ENCODE measurements at regions not wholly inside any gene's neighbourhood (a gene's known extent, or its start where the extent isn't known, plus 50 kb on each side); places are given as distances from the start of the nearest gene placed in this dataset.

DNA sequence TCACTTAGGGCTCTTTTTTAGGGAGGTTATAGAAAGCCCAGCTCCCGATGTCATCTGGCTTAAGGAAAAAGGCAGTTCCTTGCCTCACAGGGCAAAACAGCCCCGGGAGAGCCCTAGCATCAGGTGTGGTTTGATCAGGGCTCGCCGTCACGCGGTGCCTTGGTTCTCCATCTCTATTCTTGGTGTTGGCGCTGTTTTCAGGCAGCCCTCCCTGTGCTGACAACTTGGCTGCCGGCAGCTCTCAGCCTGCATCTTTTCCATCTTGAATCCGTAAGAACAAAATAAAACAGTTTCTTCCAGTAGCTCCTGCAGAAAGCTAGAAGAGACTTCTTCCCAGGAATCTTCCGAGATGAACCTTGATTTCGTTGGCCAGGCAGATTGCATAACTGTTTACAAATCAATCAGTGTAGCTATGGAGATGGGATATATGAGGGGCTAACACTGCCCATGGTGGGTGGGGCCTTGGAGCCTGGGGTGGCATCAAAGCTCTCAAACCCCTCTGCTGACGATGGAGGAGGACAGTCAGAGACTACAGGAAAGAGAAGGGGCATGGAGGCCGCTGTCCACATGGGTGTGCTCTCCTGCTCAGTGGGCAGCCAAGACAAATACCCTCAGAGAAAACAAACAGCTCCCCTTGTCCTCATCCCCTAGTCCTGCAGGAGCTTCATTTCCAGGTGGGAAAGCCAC is 370.7 kb upstream of the C1orf174 start:
- Histone ChIP-seq H2BK15ac (ENCODE audit: low read depth, low read length) (no peak overlapping the region), H2BK20ac (ENCODE audit: low read depth, low read length) (no peak overlapping the region), H3K9ac (ENCODE audit: low read depth, low read length) (no peak overlapping the region), H3K4me1 (ENCODE audit: control insufficient read depth, insufficient read depth, low read length) (no peaks in the 10 kb centered on the region), H3K27ac (ENCODE audit: insufficient read depth, low read length) (no peak overlapping the region), H3K79me1 (ENCODE audit: low read depth in 1 of 2, low read length in 2 of 2) (no peaks in the 10 kb centered on the region), H3K9me3 (ENCODE audit: control insufficient read depth, insufficient read depth, low read length) (peaks cover 46% of the 10 kb centered on the region), H3K4me3 (ENCODE audit: insufficient read depth, low read depth, low read length) (no peak overlapping the region), H3K56ac (ENCODE audit: extremely low read depth, insufficient read depth, low read length) (no peak overlapping the region), H3K4me2 (ENCODE audit: low read depth, low read length) (no peak overlapping the region), H3K14ac (replicated peaks; ENCODE audit: low read depth, low read length) (no peak overlapping the region), H4K5ac (ENCODE audit: low read depth, low read length) (no peak overlapping the region), H3K36me3 (ENCODE audit: control insufficient read depth, insufficient read depth, low read length) (no peaks in the 10 kb centered on the region), H2AK5ac (ENCODE audit: low read depth, low read length) (no peak overlapping the region), H4K91ac (ENCODE audit: insufficient read depth, low read depth, low read length) (no peak overlapping the region), H2BK120ac (ENCODE audit: low read depth, low read length) (no peak overlapping the region), H3K18ac (ENCODE audit: low read depth, low read length) (no peak overlapping the region), H3K9me1 (ENCODE audit: insufficient read depth, low read length) (no peaks in the 10 kb centered on the region), H2BK5ac (ENCODE audit: low read depth, low read length, poor library complexity, severe bottlenecking) (no peak overlapping the region), H4K8ac (ENCODE audit: low read depth in 2 of 2, low read length in 2 of 2) (no peak overlapping the region), H2AFZ (replicated peaks; ENCODE audit: low read length, poor library complexity) (no peak overlapping the region), H2AK9ac (replicated peaks; ENCODE audit: low read depth, low read length, poor library complexity) (no peak overlapping the region), H3K27me3 (ENCODE audit: control insufficient read depth, insufficient read depth, low read length) (no peaks in the 10 kb centered on the region), H3K4ac (ENCODE audit: low read depth, low read length) (no peak overlapping the region), H3K23ac (ENCODE audit: low read depth, low read length) (no peak overlapping the region), H4K20me1 (ENCODE audit: insufficient read depth, low read length) (no peaks in the 10 kb centered on the region)
- intact Hi-C loops (cut with micrococcal nuclease) (no loop called here), dilution Hi-C loops (cut with HindIII; ENCODE audit: low sequenced_read_pairs, unreplicated experiment) (no loop called here), in situ Hi-C loops (cut with MboI; ENCODE audit: low sequenced_read_pairs) (no loop called here)
- ChIA-PET CTCF (no interaction called here), POLR2A (ENCODE audit: unreplicated experiment) (no interaction called here)
- DNase-seq (no peak), ATAC-seq (ENCODE audit: low read depth) (no peak)
- no TSS peak for BruUV-seq (replicated peaks)
- no peak for TF ChIP-seq SMC3 (IDR thresholded peaks at IDR 0.05; ENCODE audit: low read depth, low read length)
- no peak for TF ChIP-seq CEBPB (IDR thresholded peaks at IDR 0.05; ENCODE audit: low read depth, low read length)
- no peak for TF ChIP-seq MAZ (IDR thresholded peaks at IDR 0.05; ENCODE audit: borderline replicate concordance, low read depth, low read length)
- TF ChIP-seq, protein P1, sequence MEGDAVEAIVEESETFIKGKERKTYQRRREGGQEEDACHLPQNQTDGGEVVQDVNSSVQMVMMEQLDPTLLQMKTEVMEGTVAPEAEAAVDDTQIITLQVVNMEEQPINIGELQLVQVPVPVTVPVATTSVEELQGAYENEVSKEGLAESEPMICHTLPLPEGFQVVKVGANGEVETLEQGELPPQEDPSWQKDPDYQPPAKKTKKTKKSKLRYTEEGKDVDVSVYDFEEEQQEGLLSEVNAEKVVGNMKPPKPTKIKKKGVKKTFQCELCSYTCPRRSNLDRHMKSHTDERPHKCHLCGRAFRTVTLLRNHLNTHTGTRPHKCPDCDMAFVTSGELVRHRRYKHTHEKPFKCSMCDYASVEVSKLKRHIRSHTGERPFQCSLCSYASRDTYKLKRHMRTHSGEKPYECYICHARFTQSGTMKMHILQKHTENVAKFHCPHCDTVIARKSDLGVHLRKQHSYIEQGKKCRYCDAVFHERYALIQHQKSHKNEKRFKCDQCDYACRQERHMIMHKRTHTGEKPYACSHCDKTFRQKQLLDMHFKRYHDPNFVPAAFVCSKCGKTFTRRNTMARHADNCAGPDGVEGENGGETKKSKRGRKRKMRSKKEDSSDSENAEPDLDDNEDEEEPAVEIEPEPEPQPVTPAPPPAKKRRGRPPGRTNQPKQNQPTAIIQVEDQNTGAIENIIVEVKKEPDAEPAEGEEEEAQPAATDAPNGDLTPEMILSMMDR (conservative IDR thresholded peaks at IDR 0.05; ENCODE audit: low read depth, low read length): no peak
- TF ChIP-seq, protein P2, sequence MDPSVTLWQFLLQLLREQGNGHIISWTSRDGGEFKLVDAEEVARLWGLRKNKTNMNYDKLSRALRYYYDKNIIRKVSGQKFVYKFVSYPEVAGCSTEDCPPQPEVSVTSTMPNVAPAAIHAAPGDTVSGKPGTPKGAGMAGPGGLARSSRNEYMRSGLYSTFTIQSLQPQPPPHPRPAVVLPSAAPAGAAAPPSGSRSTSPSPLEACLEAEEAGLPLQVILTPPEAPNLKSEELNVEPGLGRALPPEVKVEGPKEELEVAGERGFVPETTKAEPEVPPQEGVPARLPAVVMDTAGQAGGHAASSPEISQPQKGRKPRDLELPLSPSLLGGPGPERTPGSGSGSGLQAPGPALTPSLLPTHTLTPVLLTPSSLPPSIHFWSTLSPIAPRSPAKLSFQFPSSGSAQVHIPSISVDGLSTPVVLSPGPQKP (IDR thresholded peaks at IDR 0.05; ENCODE audit: borderline replicate concordance, low read depth, low read length): no peak
- TF ChIP-seq RFX5 (IDR thresholded peaks at IDR 0.05; ENCODE audit: low read depth, low read length): no peak
- TF ChIP-seq BHLHE40 (IDR thresholded peaks at IDR 0.05; ENCODE audit: low read depth, low read length): no peak
- TF ChIP-seq RCOR1 (IDR thresholded peaks at IDR 0.05; ENCODE audit: insufficient replicate concordance, low read length): no peak
- no peak for TF ChIP-seq MXI1 (IDR thresholded peaks at IDR 0.05; ENCODE audit: borderline replicate concordance, low read depth, low read length)
- TF ChIP-seq RAD21 (IDR thresholded peaks at IDR 0.05; ENCODE audit: low read length): no peak
- TF ChIP-seq POLR2A (IDR thresholded peaks at IDR 0.05; ENCODE audit: low read depth, low read length): no peak
- TF ChIP-seq USF2 (IDR thresholded peaks at IDR 0.05; ENCODE audit: low read depth, low read length): no peak
- no peak for TF ChIP-seq MAFK (IDR thresholded peaks at IDR 0.05; ENCODE audit: low read depth, low read length)
- no peak for TF ChIP-seq FOS (IDR thresholded peaks at IDR 0.05; ENCODE audit: low read depth, low read length)
- TF ChIP-seq CHD1 (IDR thresholded peaks at IDR 0.05; ENCODE audit: low read depth, low read length): no peak
- no peak for TF ChIP-seq NFE2L2 (IDR thresholded peaks at IDR 0.05; ENCODE audit: low read depth, low read length)
- WGBS, 2 experiments (ENCODE audit: extremely low coverage in 2 of 2, insufficient read length in 1 of 2): 56% methylated on average over 8 of the region's 13 CpGs; no CpG with 5 or more reads in 1 of the 2 experiments
